ENCODE measurements at regions not wholly inside any gene's neighbourhood (a gene's known extent, or its start where the extent isn't known, plus 50 kb on each side); places are given as distances from the start of the nearest gene placed in this dataset.

DNA sequence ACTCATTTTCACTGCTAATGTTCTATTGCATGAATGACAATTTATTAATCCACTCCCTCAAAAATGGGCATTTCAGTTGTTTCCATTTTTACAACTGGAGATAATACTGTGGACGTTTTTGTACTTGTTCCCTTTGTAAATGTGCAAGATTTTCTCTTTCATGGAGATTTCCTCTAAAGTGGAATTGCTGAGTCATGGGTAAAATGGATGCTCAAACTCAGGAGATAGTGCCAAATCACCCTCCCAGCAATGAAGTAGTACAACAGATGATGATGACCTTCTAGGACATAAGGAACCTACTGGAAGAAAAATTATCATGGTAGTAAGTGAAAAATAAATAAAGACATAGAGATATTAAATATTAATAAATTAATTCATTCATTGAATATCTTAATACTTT is 460.8 kb upstream of the CHST9 start:
- no peak for TF ChIP-seq ZNF565 (CRISPR knock-in tag; conservative IDR thresholded peaks at IDR 0.05; ENCODE audit: low read depth)
- TF ChIP-seq ZNF8 (CRISPR knock-in tag; IDR thresholded peaks at IDR 0.05), result no peak
- TF ChIP-seq, protein P1, sequence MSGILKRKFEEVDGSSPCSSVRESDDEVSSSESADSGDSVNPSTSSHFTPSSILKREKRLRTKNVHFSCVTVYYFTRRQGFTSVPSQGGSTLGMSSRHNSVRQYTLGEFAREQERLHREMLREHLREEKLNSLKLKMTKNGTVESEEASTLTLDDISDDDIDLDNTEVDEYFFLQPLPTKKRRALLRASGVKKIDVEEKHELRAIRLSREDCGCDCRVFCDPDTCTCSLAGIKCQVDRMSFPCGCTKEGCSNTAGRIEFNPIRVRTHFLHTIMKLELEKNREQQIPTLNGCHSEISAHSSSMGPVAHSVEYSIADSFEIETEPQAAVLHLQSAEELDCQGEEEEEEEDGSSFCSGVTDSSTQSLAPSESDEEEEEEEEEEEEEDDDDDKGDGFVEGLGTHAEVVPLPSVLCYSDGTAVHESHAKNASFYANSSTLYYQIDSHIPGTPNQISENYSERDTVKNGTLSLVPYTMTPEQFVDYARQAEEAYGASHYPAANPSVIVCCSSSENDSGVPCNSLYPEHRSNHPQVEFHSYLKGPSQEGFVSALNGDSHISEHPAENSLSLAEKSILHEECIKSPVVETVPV (CRISPR knock-in tag; IDR thresholded peaks at IDR 0.05), result no peak
- TF ChIP-seq ISL1 (CRISPR knock-in tag; IDR thresholded peaks at IDR 0.05), result no peak
- no peak for TF ChIP-seq OSR1 (CRISPR knock-in tag; IDR thresholded peaks at IDR 0.05)
- no peak for TF ChIP-seq TOX (CRISPR knock-in tag; IDR thresholded peaks at IDR 0.05; ENCODE audit: borderline replicate concordance)
- TF ChIP-seq TCF4 (CRISPR knock-in tag; IDR thresholded peaks at IDR 0.05; ENCODE audit: borderline replicate concordance), result no peak
- TF ChIP-seq RARB (CRISPR knock-in tag; IDR thresholded peaks at IDR 0.05), result no peak
- TF ChIP-seq, protein P2, sequence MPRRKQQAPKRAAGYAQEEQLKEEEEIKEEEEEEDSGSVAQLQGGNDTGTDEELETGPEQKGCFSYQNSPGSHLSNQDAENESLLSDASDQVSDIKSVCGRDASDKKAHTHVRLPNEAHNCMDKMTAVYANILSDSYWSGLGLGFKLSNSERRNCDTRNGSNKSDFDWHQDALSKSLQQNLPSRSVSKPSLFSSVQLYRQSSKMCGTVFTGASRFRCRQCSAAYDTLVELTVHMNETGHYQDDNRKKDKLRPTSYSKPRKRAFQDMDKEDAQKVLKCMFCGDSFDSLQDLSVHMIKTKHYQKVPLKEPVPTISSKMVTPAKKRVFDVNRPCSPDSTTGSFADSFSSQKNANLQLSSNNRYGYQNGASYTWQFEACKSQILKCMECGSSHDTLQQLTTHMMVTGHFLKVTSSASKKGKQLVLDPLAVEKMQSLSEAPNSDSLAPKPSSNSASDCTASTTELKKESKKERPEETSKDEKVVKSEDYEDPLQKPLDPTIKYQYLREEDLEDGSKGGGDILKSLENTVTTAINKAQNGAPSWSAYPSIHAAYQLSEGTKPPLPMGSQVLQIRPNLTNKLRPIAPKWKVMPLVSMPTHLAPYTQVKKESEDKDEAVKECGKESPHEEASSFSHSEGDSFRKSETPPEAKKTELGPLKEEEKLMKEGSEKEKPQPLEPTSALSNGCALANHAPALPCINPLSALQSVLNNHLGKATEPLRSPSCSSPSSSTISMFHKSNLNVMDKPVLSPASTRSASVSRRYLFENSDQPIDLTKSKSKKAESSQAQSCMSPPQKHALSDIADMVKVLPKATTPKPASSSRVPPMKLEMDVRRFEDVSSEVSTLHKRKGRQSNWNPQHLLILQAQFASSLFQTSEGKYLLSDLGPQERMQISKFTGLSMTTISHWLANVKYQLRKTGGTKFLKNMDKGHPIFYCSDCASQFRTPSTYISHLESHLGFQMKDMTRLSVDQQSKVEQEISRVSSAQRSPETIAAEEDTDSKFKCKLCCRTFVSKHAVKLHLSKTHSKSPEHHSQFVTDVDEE (CRISPR knock-in tag; IDR thresholded peaks at IDR 0.05), result no peak
- no peak for TF ChIP-seq CREB5 (CRISPR knock-in tag; IDR thresholded peaks at IDR 0.05; ENCODE audit: low read depth)
- no peak for TF ChIP-seq CSDC2 (CRISPR knock-in tag; IDR thresholded peaks at IDR 0.05)
- TF ChIP-seq GLIS3 (CRISPR knock-in tag; IDR thresholded peaks at IDR 0.05), result no peak
- ATAC-seq, result no peak

DNA sequence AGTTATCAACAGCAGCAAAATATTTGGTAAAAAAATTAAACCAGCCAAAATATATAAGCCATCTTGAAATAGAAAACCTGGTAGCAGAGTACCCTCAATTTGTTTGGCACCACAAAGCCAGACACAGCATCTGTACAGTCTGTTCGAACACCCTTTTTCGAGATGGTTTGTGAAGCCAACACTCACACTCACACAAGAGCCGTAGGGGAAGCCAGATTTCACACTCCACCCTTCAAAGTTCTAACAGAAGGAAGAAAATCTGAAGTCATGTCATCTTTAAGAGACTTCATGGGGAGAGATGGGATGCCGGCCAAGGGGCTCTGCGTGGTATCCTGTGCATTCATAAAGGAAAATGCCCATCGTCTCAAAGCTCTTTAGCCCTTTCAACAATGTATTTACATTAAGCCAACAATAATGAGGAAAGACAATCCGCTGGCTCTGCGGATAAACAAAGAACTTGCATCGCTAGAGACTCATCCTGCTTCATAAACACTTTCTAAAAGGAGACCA is 451.5 kb upstream of the CHST9 start:
- TF ChIP-seq OSR1 (CRISPR knock-in tag; IDR thresholded peaks at IDR 0.05) (no peak), ZC3H10 (CRISPR knock-in tag; IDR thresholded peaks at IDR 0.05) (no peak), TOX (CRISPR knock-in tag; IDR thresholded peaks at IDR 0.05; ENCODE audit: borderline replicate concordance) (no peak), SNAI2 (CRISPR knock-in tag; IDR thresholded peaks at IDR 0.05) (no peak), RARB (CRISPR knock-in tag; IDR thresholded peaks at IDR 0.05) (no peak), GLIS3 (CRISPR knock-in tag; IDR thresholded peaks at IDR 0.05) (no peak), CREB5 (CRISPR knock-in tag; IDR thresholded peaks at IDR 0.05; ENCODE audit: low read depth) (no peak), ZFP30 (CRISPR knock-in tag; IDR thresholded peaks at IDR 0.05) (no peak), PATZ1 (CRISPR knock-in tag; IDR thresholded peaks at IDR 0.05; ENCODE audit: borderline replicate concordance) (no peak), ESRRG (CRISPR knock-in tag; IDR thresholded peaks at IDR 0.05) (no peak), ISL1 (CRISPR knock-in tag; IDR thresholded peaks at IDR 0.05) (no peak)
- TF ChIP-seq, protein P3, sequence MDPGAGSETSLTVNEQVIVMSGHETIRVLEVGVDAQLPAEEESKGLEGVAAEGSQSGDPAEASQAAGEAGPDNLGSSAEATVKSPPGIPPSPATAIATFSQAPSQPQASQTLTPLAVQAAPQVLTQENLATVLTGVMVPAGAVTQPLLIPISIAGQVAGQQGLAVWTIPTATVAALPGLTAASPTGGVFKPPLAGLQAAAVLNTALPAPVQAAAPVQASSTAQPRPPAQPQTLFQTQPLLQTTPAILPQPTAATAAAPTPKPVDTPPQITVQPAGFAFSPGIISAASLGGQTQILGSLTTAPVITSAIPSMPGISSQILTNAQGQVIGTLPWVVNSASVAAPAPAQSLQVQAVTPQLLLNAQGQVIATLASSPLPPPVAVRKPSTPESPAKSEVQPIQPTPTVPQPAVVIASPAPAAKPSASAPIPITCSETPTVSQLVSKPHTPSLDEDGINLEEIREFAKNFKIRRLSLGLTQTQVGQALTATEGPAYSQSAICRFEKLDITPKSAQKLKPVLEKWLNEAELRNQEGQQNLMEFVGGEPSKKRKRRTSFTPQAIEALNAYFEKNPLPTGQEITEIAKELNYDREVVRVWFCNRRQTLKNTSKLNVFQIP (CRISPR knock-in tag; IDR thresholded peaks at IDR 0.05; ENCODE audit: borderline replicate concordance, low read depth), result no peak
- TF ChIP-seq, protein P2 (CRISPR knock-in tag; IDR thresholded peaks at IDR 0.05), result no peak
- ATAC-seq, result no peak
